ENCODE measurements at regions not wholly inside any gene's neighbourhood (a gene's known extent, or its start where the extent isn't known, plus 50 kb on each side); places are given as distances from the start of the nearest gene placed in this dataset.
A peak's percentile ranks its signal among the peaks of the same experiment; 100 is the strongest.

- Histone ChIP-seq H3K36me3 (ENCODE audit: control insufficient read depth, insufficient read depth, low read length) (no peaks in the 10 kb centered on the region), H3K27me3 (ENCODE audit: control insufficient read depth, insufficient read depth, low read length) (no peaks in the 10 kb centered on the region), H3K4me3 (ENCODE audit: low read depth, low read length) (no peak overlapping the region)
- FAIRE-seq, result no peak
- no peak for TF ChIP-seq CTCF (IDR thresholded peaks at IDR 0.05; ENCODE audit: insufficient read depth, low read length, severe bottlenecking)
- DNase-seq (ENCODE audit: low read depth), result no peak
Measured at GRCh38 chr6:21648475-21649050, 55.0 kb downstream of the SOX4 start.

GRCh38 chr6:21653323-21653722 lies 59.8 kb downstream of the SOX4 start:
- FAIRE-seq (no peak), DNase-seq (ENCODE audit: low read depth) (no peak)
- no peaks in the 10 kb centered on the region for H3K36me3 ChIP-seq (ENCODE audit: control insufficient read depth, insufficient read depth, low read length)
- no peaks in the 10 kb centered on the region for H3K27me3 ChIP-seq (ENCODE audit: control insufficient read depth, insufficient read depth, low read length)
- no peak overlapping the region for H3K4me3 ChIP-seq (ENCODE audit: low read depth, low read length)
- TF ChIP-seq CTCF (IDR thresholded peaks at IDR 0.05; ENCODE audit: insufficient read depth, low read length, severe bottlenecking), result no peak

- Histone ChIP-seq H3K4me3 (ENCODE audit: low read depth, low read length) (no peak overlapping the region), H3K27me3 (ENCODE audit: control insufficient read depth, insufficient read depth, low read length) (no peaks in the 10 kb centered on the region), H3K36me3 (ENCODE audit: control insufficient read depth, insufficient read depth, low read length) (no peaks in the 10 kb centered on the region)
- no peak for TF ChIP-seq CTCF (IDR thresholded peaks at IDR 0.05; ENCODE audit: insufficient read depth, low read length, severe bottlenecking)
- FAIRE-seq (no peak), DNase-seq (ENCODE audit: low read depth) (no peak)
Measured at GRCh38 chr6:21653905-21654304, 60.4 kb downstream of the SOX4 start.

- DNase-seq (ENCODE audit: low read depth) (no peak), FAIRE-seq (no peak)
- no peak for TF ChIP-seq CTCF (IDR thresholded peaks at IDR 0.05; ENCODE audit: insufficient read depth, low read length, severe bottlenecking)
- H3K36me3 ChIP-seq (ENCODE audit: control insufficient read depth, insufficient read depth, low read length), result no peaks in the 10 kb centered on the region
- H3K4me3 ChIP-seq (ENCODE audit: low read depth, low read length), result no peak overlapping the region
- no peaks in the 10 kb centered on the region for H3K27me3 ChIP-seq (ENCODE audit: control insufficient read depth, insufficient read depth, low read length)
Measured at GRCh38 chr6:21654361-21654760, 60.8 kb downstream of the SOX4 start.

- H3K4me3 ChIP-seq (ENCODE audit: low read depth, low read length), result peak overlapping the region; percentile 48
- DNase-seq (ENCODE audit: low read depth) (no peak), FAIRE-seq (no peak)
- TF ChIP-seq CTCF (IDR thresholded peaks at IDR 0.05; ENCODE audit: insufficient read depth, low read length, severe bottlenecking), result no peak
- H3K27me3 ChIP-seq (ENCODE audit: control insufficient read depth, insufficient read depth, low read length), result peaks cover 17% of the 10 kb centered on the region
- no peaks in the 10 kb centered on the region for H3K36me3 ChIP-seq (ENCODE audit: control insufficient read depth, insufficient read depth, low read length)
Measured at GRCh38 chr6:21663966-21664313, 70.4 kb downstream of the SOX4 start.

All from bronchial epithelial cell (primary cell).